OCI-LY1 (cell line): ENCODE measurements at regions not wholly inside any gene's neighbourhood (a gene's known extent, or its start where the extent isn't known, plus 50 kb on each side); places are given as distances from the start of the nearest gene placed in this dataset.

ENCODE experiments used
- EZH2 ChIP-seq: fragments of 200-600 bp; sonication (generic), shearing (Covaris generic); IDR thresholded peaks from 2 replicates; pipeline ENCODE4 v1.8.0; 2017; ENCODE audit warnings: borderline replicate concordance, mixed run types, mild to moderate bottlenecking, antibody characterized with exemption, low read length, moderate library complexity, mixed read lengths
- TF ChIP-seq, protein P1 (sequence below): fragments of 200-600 bp; sonication (generic), shearing (Covaris generic); IDR thresholded peaks from 2 replicates; pipeline ENCODE4 v1.5.1; 2017; ENCODE audit warnings: mild to moderate bottlenecking, antibody characterized with exemption, low read length, moderate library complexity, mixed read lengths

DNA sequence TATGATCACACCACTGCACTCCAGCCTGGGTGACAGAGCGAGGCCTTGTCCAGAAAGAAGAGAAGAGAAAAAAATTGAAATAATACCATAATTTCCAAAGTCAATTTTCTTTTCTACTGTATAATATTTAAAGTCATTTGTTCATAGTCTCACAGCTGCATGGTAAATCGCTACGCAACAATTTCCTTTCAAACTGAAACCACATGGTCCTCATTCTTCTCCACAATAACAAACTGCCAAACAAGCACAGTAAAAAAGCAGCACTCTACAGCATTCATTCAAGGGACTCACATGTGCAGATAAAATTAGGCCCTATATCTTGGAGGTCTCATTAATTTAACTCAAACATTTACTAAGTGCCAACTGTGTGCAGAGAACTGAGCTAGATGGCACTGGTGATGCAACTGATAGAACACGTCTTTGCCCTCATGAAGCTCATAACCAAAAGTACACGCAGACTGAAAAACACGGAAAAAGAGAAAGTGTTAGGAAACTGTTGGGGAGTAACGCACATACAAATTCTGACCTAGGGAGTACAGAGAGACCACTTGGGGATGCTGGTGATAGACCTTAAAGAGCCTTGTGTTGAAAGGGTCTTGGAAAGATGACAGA is 68.4 kb upstream of the SRRM3 start:
- TF ChIP-seq, protein P1, sequence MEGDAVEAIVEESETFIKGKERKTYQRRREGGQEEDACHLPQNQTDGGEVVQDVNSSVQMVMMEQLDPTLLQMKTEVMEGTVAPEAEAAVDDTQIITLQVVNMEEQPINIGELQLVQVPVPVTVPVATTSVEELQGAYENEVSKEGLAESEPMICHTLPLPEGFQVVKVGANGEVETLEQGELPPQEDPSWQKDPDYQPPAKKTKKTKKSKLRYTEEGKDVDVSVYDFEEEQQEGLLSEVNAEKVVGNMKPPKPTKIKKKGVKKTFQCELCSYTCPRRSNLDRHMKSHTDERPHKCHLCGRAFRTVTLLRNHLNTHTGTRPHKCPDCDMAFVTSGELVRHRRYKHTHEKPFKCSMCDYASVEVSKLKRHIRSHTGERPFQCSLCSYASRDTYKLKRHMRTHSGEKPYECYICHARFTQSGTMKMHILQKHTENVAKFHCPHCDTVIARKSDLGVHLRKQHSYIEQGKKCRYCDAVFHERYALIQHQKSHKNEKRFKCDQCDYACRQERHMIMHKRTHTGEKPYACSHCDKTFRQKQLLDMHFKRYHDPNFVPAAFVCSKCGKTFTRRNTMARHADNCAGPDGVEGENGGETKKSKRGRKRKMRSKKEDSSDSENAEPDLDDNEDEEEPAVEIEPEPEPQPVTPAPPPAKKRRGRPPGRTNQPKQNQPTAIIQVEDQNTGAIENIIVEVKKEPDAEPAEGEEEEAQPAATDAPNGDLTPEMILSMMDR, result no peak
- no peak for TF ChIP-seq EZH2
